ENCODE measurements at regions not wholly inside any gene's neighbourhood (a gene's known extent, or its start where the extent isn't known, plus 50 kb on each side); places are given as distances from the start of the nearest gene placed in this dataset.
"Not testable (repeated sequence)": the region's sequence is repeated elsewhere in the genome, so short reads cannot be mapped to it uniquely, and the experiment has no call there.

GRCh38 chr15:29648415-29648814 lies 173.9 kb downstream of the TJP1 start:
- not testable (repeated sequence) for H3K9me3 Mint-ChIP-seq; H3K27ac Mint-ChIP-seq; H3K27me3 Mint-ChIP-seq (ENCODE audit: insufficient read depth); H3K36me3 Mint-ChIP-seq (ENCODE audit: low read depth); H3K4me3 Mint-ChIP-seq; DNase-seq; H3K4me1 Mint-ChIP-seq (ENCODE audit: low read depth)

- TF ChIP-seq, protein P1, sequence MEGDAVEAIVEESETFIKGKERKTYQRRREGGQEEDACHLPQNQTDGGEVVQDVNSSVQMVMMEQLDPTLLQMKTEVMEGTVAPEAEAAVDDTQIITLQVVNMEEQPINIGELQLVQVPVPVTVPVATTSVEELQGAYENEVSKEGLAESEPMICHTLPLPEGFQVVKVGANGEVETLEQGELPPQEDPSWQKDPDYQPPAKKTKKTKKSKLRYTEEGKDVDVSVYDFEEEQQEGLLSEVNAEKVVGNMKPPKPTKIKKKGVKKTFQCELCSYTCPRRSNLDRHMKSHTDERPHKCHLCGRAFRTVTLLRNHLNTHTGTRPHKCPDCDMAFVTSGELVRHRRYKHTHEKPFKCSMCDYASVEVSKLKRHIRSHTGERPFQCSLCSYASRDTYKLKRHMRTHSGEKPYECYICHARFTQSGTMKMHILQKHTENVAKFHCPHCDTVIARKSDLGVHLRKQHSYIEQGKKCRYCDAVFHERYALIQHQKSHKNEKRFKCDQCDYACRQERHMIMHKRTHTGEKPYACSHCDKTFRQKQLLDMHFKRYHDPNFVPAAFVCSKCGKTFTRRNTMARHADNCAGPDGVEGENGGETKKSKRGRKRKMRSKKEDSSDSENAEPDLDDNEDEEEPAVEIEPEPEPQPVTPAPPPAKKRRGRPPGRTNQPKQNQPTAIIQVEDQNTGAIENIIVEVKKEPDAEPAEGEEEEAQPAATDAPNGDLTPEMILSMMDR (IDR thresholded peaks at IDR 0.05) = no peak
- DNase-seq = no peak
- Mint-ChIP-seq H3K27me3 (ENCODE audit: insufficient read depth) (no peaks in the 10 kb centered on the region), H3K36me3 (ENCODE audit: low read depth) (no peaks in the 10 kb centered on the region), H3K9me3 (no peaks in the 10 kb centered on the region), H3K27ac (no peak overlapping the region), H3K4me1 (ENCODE audit: low read depth) (no peaks in the 10 kb centered on the region), H3K4me3 (no peak overlapping the region)
Measured at GRCh38 chr15:29645841-29646240, 176.4 kb downstream of the TJP1 start.

GRCh38 chr15:29644361-29644760 lies 177.9 kb downstream of the TJP1 start:
- H3K36me3 Mint-ChIP-seq (ENCODE audit: low read depth); H3K27me3 Mint-ChIP-seq (ENCODE audit: insufficient read depth); H3K27ac Mint-ChIP-seq; H3K4me3 Mint-ChIP-seq; H3K4me1 Mint-ChIP-seq (ENCODE audit: low read depth); H3K9me3 Mint-ChIP-seq; DNase-seq: not testable (repeated sequence)

DNA sequence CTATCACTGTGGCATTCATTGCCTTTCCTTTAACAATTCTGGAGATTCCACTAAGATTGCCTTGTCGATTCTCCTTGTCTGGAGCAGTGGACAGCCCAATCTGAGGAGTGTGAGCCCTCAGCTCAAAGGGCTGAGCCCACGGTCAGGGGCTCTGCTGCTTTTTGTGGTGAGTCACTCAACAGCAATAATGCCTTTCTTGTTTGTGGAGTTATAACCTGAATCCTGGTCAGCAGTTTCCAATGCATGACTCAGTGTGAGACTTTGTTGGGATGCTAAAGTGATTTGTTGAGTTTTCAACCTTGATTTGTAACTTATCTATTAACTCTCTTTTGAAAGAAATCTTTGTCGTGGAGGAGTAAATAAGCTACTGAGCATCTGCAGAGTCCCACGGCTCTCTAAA lies 183.5 kb downstream of the TJP1 start:
- Mint-ChIP-seq H3K9me3 (no peaks in the 10 kb centered on the region), H3K27ac (no peak overlapping the region)
- TF ChIP-seq, protein P1 (IDR thresholded peaks at IDR 0.05) = no peak

DNA sequence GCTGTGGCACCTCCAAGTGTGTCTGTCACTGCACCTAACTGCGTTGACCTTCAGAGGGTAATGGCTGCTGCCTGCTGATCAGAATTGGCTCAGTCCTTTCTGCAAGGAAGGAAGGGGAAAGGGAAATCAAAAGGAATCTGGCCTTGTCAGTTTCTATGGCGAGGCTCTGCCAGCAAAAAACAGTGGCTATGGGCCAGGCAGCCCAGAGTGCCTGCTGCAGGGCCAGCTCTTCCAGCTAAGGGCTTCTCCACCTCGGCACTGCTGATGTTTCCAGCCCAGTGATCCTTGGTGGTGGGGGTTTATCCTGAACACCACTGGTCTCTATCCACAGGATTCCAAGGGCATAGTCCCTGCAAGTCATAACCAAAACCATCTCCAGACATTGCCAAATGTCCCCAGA lies 184.3 kb downstream of the TJP1 start:
- no peak overlapping the region for H3K4me3 Mint-ChIP-seq
- TF ChIP-seq, protein P1 (IDR thresholded peaks at IDR 0.05) = no peak
- H3K9me3 Mint-ChIP-seq = no peaks in the 10 kb centered on the region
- no peak overlapping the region for H3K27ac Mint-ChIP-seq
- DNase-seq = no peak
- 0 out of 2 replicates have a peak, but pooled peaks cover 6% of the 10 kb centered on the region for H3K4me1 Mint-ChIP-seq (ENCODE audit: low read depth)
- H3K36me3 Mint-ChIP-seq (ENCODE audit: low read depth) = no peaks in the 10 kb centered on the region
- H3K27me3 Mint-ChIP-seq (ENCODE audit: insufficient read depth) = peaks cover 4% of the 10 kb centered on the region

More for the DNA sequence above, 183.5 kb downstream of the TJP1 start:
- no peak for DNase-seq
- Mint-ChIP-seq H3K36me3 (ENCODE audit: low read depth) (no peaks in the 10 kb centered on the region), H3K4me3 (no peak overlapping the region), H3K4me1 (ENCODE audit: low read depth) (0 out of 2 replicates have a peak, but pooled peaks cover 6% of the 10 kb centered on the region), H3K27me3 (ENCODE audit: insufficient read depth) (peaks cover 4% of the 10 kb centered on the region)

DNA sequence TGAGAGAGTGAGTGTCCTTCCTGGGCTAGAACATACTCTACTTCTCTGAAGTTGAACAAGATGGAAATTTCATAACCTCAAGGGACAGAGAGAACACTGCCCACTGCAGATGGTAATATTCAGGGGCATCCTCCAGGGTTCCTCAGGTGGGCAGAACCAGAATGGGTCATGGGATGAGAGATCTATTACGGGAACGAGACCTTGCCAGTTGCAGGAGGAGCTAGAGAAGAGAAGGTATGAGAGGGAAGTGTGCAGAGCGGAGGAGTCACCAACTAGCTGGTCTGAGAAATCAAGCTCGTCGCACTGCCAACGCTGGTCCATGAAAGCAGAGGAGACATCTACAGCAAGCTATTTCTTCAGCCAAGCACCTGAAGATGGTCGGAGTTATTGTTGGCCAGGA lies 184.7 kb downstream of the TJP1 start:
- H3K36me3 Mint-ChIP-seq (ENCODE audit: low read depth) = no peaks in the 10 kb centered on the region
- 0 out of 2 replicates have a peak, but pooled peaks cover 6% of the 10 kb centered on the region for H3K4me1 Mint-ChIP-seq (ENCODE audit: low read depth)
- H3K9me3 Mint-ChIP-seq = no peaks in the 10 kb centered on the region
- DNase-seq = no peak
- TF ChIP-seq, protein P1 (IDR thresholded peaks at IDR 0.05) = no peak
- no peak overlapping the region for H3K4me3 Mint-ChIP-seq
- no peak overlapping the region for H3K27ac Mint-ChIP-seq
- H3K27me3 Mint-ChIP-seq (ENCODE audit: insufficient read depth) = peaks cover 4% of the 10 kb centered on the region

DNA sequence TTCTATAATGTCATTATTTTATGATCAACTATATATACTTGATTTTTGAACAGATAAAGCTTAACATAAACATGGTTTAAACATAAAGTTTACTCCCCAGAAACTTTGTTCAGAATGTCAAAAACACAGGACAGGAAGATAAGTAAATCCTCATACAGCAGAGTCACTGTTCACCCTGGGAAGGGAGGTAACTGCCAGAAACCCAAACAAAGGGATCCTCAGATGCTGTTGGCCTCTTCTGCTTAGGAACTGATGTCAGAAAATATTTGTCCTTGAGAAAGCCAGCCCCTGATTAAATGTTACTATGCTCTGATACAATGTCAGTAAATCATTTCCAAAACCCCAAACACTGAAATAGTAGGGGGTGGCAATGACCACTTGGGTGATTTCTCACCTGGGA lies 185.3 kb downstream of the TJP1 start:
- TF ChIP-seq, protein P1 (IDR thresholded peaks at IDR 0.05) = no peak
- DNase-seq = no peak
- Mint-ChIP-seq H3K9me3 (no peaks in the 10 kb centered on the region), H3K27ac (no peak overlapping the region), H3K27me3 (ENCODE audit: insufficient read depth) (peaks cover 4% of the 10 kb centered on the region), H3K36me3 (ENCODE audit: low read depth) (no peaks in the 10 kb centered on the region), H3K4me3 (no peak overlapping the region), H3K4me1 (ENCODE audit: low read depth) (0 out of 2 replicates have a peak, but pooled peaks cover 6% of the 10 kb centered on the region)

Data from HFFc6 (cell line).